GM18517 (cell line): ENCODE measurements at regions not wholly inside any gene's neighbourhood (a gene's known extent, or its start where the extent isn't known, plus 50 kb on each side); places are given as distances from the start of the nearest gene placed in this dataset.
"Not testable (repeated sequence)": the region's sequence is repeated elsewhere in the genome, so short reads cannot be mapped to it uniquely, and the experiment has no call there.

ENCODE experiments used
- ATAC-seq: cut with Tn5 transposase; IDR thresholded peaks from one replicate; pipeline ENCODE4 v1.9.1; 2021; ENCODE audit warnings: mild to moderate bottlenecking, moderate library complexity; ENCODE audit not compliant: unreplicated experiment

GRCh38 chr1:94675373-94675772 lies 133.8 kb upstream of the F3 start:
- ATAC-seq: no peak

GRCh38 chr1:94674876-94675275 lies 133.3 kb upstream of the F3 start:
- ATAC-seq: no peak

- no peak for ATAC-seq
Observed at GRCh38 chr1:94672934-94673333, 131.4 kb upstream of the F3 start.

- no peak for ATAC-seq
Observed at GRCh38 chr1:94672001-94672400, 130.4 kb upstream of the F3 start.

- no peak for ATAC-seq
Observed at GRCh38 chr1:94670273-94670672, 128.7 kb upstream of the F3 start.

- ATAC-seq: no peak
Observed at GRCh38 chr1:94669198-94669597, 127.6 kb upstream of the F3 start.

- no peak for ATAC-seq
Observed at GRCh38 chr1:94668528-94668927, 127.0 kb upstream of the F3 start.

GRCh38 chr1:94667818-94668217 lies 126.3 kb upstream of the F3 start:
- ATAC-seq: no peak

GRCh38 chr1:94666797-94667196 lies 125.2 kb upstream of the F3 start:
- no peak for ATAC-seq

GRCh38 chr1:94661431-94661932 lies 119.9 kb upstream of the F3 start:
- no peak for ATAC-seq

GRCh38 chr1:94660994-94661393 lies 119.4 kb upstream of the F3 start:
- ATAC-seq: no peak

GRCh38 chr1:94660258-94660657 lies 118.7 kb upstream of the F3 start:
- no peak for ATAC-seq

GRCh38 chr1:94659202-94659601 lies 117.6 kb upstream of the F3 start:
- ATAC-seq: not testable (repeated sequence)

- ATAC-seq: no peak
Observed at GRCh38 chr1:94658221-94658620, 116.7 kb upstream of the F3 start.

GRCh38 chr1:94657776-94658175 lies 116.2 kb upstream of the F3 start:
- ATAC-seq: not testable (repeated sequence)

- no peak for ATAC-seq
Observed at GRCh38 chr1:94656967-94657366, 115.4 kb upstream of the F3 start.

GRCh38 chr1:94654919-94655318 lies 113.4 kb upstream of the F3 start:
- no peak for ATAC-seq

- no peak for ATAC-seq
Observed at GRCh38 chr1:94654459-94654858, 112.9 kb upstream of the F3 start.

- no peak for ATAC-seq
Observed at GRCh38 chr1:94654031-94654430, 112.5 kb upstream of the F3 start.

GRCh38 chr1:94653454-94653853 lies 111.9 kb upstream of the F3 start:
- no peak for ATAC-seq

- no peak for ATAC-seq
Observed at GRCh38 chr1:94651076-94651475, 109.5 kb upstream of the F3 start.

- no peak for ATAC-seq
Observed at GRCh38 chr1:94650301-94650700, 108.7 kb upstream of the F3 start.

GRCh38 chr1:94648225-94649007 lies 106.9 kb upstream of the F3 start:
- no peak for ATAC-seq
